ENCODE measurements at regions not wholly inside any gene's neighbourhood (a gene's known extent, or its start where the extent isn't known, plus 50 kb on each side); places are given as distances from the start of the nearest gene placed in this dataset.

DNA sequence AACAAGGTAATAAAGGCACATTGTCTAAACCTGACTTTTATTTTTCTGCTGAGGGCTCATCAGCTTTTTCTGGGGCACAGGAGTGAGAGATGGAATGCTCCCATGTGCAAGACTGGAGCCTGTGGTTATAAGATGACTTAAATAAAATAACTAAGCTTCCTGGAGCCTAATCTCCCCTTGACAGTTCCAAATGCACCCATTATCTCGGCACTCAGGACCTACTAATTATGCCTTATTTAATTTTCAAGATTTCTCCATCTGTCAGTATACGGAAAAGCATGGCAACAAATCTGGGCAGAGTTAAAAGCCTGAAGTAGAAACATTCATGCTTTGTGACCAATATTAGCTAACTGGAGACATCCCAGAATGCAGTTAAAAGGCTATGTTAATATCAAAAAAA, 416.7 kb upstream of the TEX13C start:
- Mint-ChIP-seq H3K27ac (no peak overlapping the region), H3K4me1 (ENCODE audit: low read depth) (no peaks in the 10 kb centered on the region), H3K4me3 (no peak overlapping the region), H3K9me3 (no peaks in the 10 kb centered on the region), H3K27me3 (ENCODE audit: low read depth) (no peaks in the 10 kb centered on the region), H3K36me3 (ENCODE audit: low read depth) (no peaks in the 10 kb centered on the region)

DNA sequence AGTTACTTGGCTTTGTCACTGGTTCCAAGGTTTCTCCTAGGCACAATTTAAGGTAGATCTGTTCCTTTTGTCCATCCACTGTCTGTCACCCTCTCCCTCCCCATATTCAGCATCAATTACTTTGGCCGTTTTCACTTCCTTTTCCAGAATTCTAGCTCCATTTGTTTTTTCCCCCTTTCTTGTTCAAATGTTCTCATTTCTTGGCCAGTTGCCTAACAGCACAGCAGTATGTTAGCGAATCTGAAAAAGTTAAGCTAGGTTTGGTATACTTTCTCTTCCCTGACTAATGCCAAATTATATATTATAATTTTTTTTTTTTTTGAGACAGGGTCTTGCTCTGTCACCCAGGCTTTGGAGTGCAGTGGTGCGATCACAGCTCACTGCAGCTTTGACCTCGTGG, 409.1 kb upstream of the TEX13C start:
- no peaks in the 10 kb centered on the region for H3K4me1 Mint-ChIP-seq (ENCODE audit: low read depth)
- no peaks in the 10 kb centered on the region for H3K27me3 Mint-ChIP-seq (ENCODE audit: low read depth)
- H3K9me3 Mint-ChIP-seq = no peaks in the 10 kb centered on the region
- H3K4me3 Mint-ChIP-seq = no peak overlapping the region
- no peak overlapping the region for H3K27ac Mint-ChIP-seq
- no peaks in the 10 kb centered on the region for H3K36me3 Mint-ChIP-seq (ENCODE audit: low read depth)

GRCh38 chrX:124917011-124917410, 402.7 kb upstream of the TEX13C start:
- H3K4me3 Mint-ChIP-seq = no peak overlapping the region
- H3K27me3 Mint-ChIP-seq (ENCODE audit: low read depth) = no peaks in the 10 kb centered on the region
- H3K27ac Mint-ChIP-seq = no peak overlapping the region
- no peaks in the 10 kb centered on the region for H3K9me3 Mint-ChIP-seq
- no peaks in the 10 kb centered on the region for H3K36me3 Mint-ChIP-seq (ENCODE audit: low read depth)
- H3K4me1 Mint-ChIP-seq (ENCODE audit: low read depth) = no peaks in the 10 kb centered on the region

DNA sequence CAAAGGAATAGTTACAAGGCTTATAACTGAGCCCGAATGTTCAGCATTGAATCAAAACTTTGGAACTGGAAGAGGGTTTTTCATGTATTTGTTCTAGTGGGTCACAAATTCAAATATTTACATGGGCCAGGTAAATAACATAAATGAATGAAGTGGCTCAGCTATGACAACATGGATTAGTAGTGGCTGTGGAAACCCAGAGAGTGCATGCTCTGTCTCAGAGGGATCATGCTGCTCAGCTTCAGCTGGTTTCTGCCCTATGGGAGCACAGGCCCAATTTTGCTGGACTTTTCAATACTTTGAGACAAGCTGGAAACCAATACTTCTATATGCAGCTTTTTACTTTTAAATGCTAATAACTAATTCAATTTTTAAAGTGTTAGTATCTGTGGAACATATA, 394.0 kb upstream of the TEX13C start:
- Mint-ChIP-seq H3K36me3 (ENCODE audit: low read depth) (no peaks in the 10 kb centered on the region), H3K27ac (no peak overlapping the region), H3K9me3 (no peaks in the 10 kb centered on the region), H3K4me3 (no peak overlapping the region), H3K27me3 (ENCODE audit: low read depth) (no peaks in the 10 kb centered on the region), H3K4me1 (ENCODE audit: low read depth) (no peaks in the 10 kb centered on the region)

- Mint-ChIP-seq H3K4me3 (no peak overlapping the region), H3K27me3 (ENCODE audit: low read depth) (no peaks in the 10 kb centered on the region), H3K36me3 (ENCODE audit: low read depth) (no peaks in the 10 kb centered on the region), H3K9me3 (no peaks in the 10 kb centered on the region), H3K4me1 (ENCODE audit: low read depth) (no peaks in the 10 kb centered on the region), H3K27ac (no peak overlapping the region)
Observed at GRCh38 chrX:124931241-124931640, 388.4 kb upstream of the TEX13C start.

- no peaks in the 10 kb centered on the region for H3K9me3 Mint-ChIP-seq
- H3K4me1 Mint-ChIP-seq (ENCODE audit: low read depth) = no peaks in the 10 kb centered on the region
- no peaks in the 10 kb centered on the region for H3K27me3 Mint-ChIP-seq (ENCODE audit: low read depth)
- no peak overlapping the region for H3K4me3 Mint-ChIP-seq
- no peaks in the 10 kb centered on the region for H3K36me3 Mint-ChIP-seq (ENCODE audit: low read depth)
- no peak overlapping the region for H3K27ac Mint-ChIP-seq
Observed at GRCh38 chrX:124931958-124932357, 387.7 kb upstream of the TEX13C start.

GRCh38 chrX:124938715-124939114, 381.0 kb upstream of the TEX13C start:
- Mint-ChIP-seq H3K4me3 (no peak overlapping the region), H3K36me3 (ENCODE audit: low read depth) (no peaks in the 10 kb centered on the region), H3K27ac (no peak overlapping the region), H3K4me1 (ENCODE audit: low read depth) (no peaks in the 10 kb centered on the region), H3K9me3 (no peaks in the 10 kb centered on the region), H3K27me3 (ENCODE audit: low read depth) (no peaks in the 10 kb centered on the region)

- Mint-ChIP-seq H3K9me3 (no peaks in the 10 kb centered on the region), H3K27me3 (ENCODE audit: low read depth) (no peaks in the 10 kb centered on the region), H3K27ac (no peak overlapping the region), H3K36me3 (ENCODE audit: low read depth) (no peaks in the 10 kb centered on the region), H3K4me1 (ENCODE audit: low read depth) (no peaks in the 10 kb centered on the region), H3K4me3 (no peak overlapping the region)
Observed at GRCh38 chrX:124940531-124940930, 379.1 kb upstream of the TEX13C start.

DNA sequence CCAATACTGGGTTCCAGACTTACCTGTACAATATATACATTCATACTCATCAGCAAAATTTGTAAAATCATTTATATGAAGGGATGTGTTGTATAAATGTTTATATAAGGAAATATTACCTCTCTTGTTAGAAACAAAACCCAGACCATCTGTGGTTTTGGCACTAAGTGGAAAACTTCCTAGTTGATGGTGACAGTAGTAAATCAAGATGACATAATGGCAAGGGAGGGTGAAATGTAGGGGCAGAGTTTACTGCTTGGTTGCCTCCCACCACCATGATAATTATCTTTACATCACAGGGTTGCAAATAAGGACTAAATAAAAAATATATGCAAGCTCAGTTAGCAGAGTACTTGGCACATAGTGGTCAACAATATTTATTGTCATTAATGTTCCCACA, 365.3 kb upstream of the TEX13C start:
- H3K4me1 Mint-ChIP-seq (ENCODE audit: low read depth) = no peaks in the 10 kb centered on the region
- H3K27me3 Mint-ChIP-seq (ENCODE audit: low read depth) = no peaks in the 10 kb centered on the region
- H3K27ac Mint-ChIP-seq = no peak overlapping the region
- H3K36me3 Mint-ChIP-seq (ENCODE audit: low read depth) = no peaks in the 10 kb centered on the region
- no peaks in the 10 kb centered on the region for H3K9me3 Mint-ChIP-seq
- H3K4me3 Mint-ChIP-seq = no peak overlapping the region

DNA sequence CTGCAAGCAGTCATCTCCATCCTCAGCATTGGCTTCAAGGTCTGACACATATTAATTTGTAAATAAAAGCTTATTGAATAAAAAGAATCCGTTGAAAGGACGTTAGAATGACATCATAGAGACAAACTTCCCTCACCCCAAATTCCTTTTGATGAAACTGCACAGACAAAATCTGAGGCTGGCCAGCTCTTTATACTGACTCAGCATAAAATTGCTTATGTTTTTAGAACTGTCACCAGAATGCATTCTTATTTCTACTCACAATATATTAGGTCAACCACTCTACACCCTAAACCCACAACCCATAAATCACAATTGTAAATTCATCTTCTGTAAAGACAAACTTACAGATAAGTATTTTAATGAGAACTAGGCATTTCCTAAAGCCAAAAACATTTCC, 359.2 kb upstream of the TEX13C start:
- Mint-ChIP-seq H3K36me3 (ENCODE audit: low read depth) (no peaks in the 10 kb centered on the region), H3K27me3 (ENCODE audit: low read depth) (no peaks in the 10 kb centered on the region), H3K9me3 (no peaks in the 10 kb centered on the region), H3K4me1 (ENCODE audit: low read depth) (no peaks in the 10 kb centered on the region), H3K4me3 (no peak overlapping the region), H3K27ac (no peak overlapping the region)

- no peaks in the 10 kb centered on the region for H3K9me3 Mint-ChIP-seq
- no peak within 1 kb of the TSS for H3K27ac Mint-ChIP-seq
- H3K36me3 Mint-ChIP-seq (ENCODE audit: low read depth) = no peaks in the 10 kb centered on the region
- no peak within 1 kb of the TSS for H3K4me3 Mint-ChIP-seq
- no peaks in the 10 kb centered on the region for H3K27me3 Mint-ChIP-seq (ENCODE audit: low read depth)
- no peaks in the 10 kb centered on the region for H3K4me1 Mint-ChIP-seq (ENCODE audit: low read depth)
Observed at GRCh38 chrX:124963717-124964116, 356.0 kb upstream of the TEX13C start, which contains the start of gene TENM1. Gene TENM1, minus strand, starts transcription at chrX:124963817.

GRCh38 chrX:124975456-124975855, 344.2 kb upstream of the TEX13C start:
- H3K4me3 Mint-ChIP-seq = no peak overlapping the region
- H3K36me3 Mint-ChIP-seq (ENCODE audit: low read depth) = no peaks in the 10 kb centered on the region
- no peak overlapping the region for H3K27ac Mint-ChIP-seq
- H3K4me1 Mint-ChIP-seq (ENCODE audit: low read depth) = no peaks in the 10 kb centered on the region
- H3K27me3 Mint-ChIP-seq (ENCODE audit: low read depth) = no peaks in the 10 kb centered on the region
- no peaks in the 10 kb centered on the region for H3K9me3 Mint-ChIP-seq

- H3K9me3 Mint-ChIP-seq = no peaks in the 10 kb centered on the region
- no peaks in the 10 kb centered on the region for H3K36me3 Mint-ChIP-seq (ENCODE audit: low read depth)
- H3K4me1 Mint-ChIP-seq (ENCODE audit: low read depth) = no peaks in the 10 kb centered on the region
- H3K27ac Mint-ChIP-seq = no peak overlapping the region
- no peaks in the 10 kb centered on the region for H3K27me3 Mint-ChIP-seq (ENCODE audit: low read depth)
- H3K4me3 Mint-ChIP-seq = no peak overlapping the region
Observed at GRCh38 chrX:124981420-124981819, 338.3 kb upstream of the TEX13C start.

GRCh38 chrX:124984140-124984813, 335.4 kb upstream of the TEX13C start:
- no peak overlapping the region for H3K4me3 Mint-ChIP-seq
- no peak overlapping the region for H3K27ac Mint-ChIP-seq
- no peaks in the 10 kb centered on the region for H3K9me3 Mint-ChIP-seq
- H3K27me3 Mint-ChIP-seq (ENCODE audit: low read depth) = no peaks in the 10 kb centered on the region
- H3K4me1 Mint-ChIP-seq (ENCODE audit: low read depth) = no peaks in the 10 kb centered on the region
- no peaks in the 10 kb centered on the region for H3K36me3 Mint-ChIP-seq (ENCODE audit: low read depth)

GRCh38 chrX:124986284-124986683, 333.4 kb upstream of the TEX13C start:
- Mint-ChIP-seq H3K9me3 (no peaks in the 10 kb centered on the region), H3K27ac (no peak overlapping the region), H3K4me1 (ENCODE audit: low read depth) (no peaks in the 10 kb centered on the region), H3K27me3 (ENCODE audit: low read depth) (no peaks in the 10 kb centered on the region), H3K36me3 (ENCODE audit: low read depth) (no peaks in the 10 kb centered on the region), H3K4me3 (no peak overlapping the region)

DNA sequence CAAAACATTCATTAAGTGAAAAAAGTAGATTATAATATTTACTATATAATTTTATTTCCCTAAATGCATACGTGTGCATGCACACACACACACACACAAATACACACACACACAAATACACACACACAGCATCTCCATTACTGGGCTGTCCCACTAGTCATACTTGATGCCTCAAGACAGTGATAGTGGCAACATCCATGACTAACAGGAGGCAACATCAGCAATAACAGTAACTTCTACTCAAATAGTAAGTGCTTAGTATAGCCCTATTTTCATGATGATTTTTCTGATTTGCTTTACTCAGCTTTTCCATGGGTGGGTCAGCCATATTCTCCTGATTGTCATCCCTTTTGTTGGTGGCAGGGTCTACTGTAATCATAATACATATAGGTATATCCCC, 325.9 kb upstream of the TEX13C start:
- Mint-ChIP-seq H3K4me1 (ENCODE audit: low read depth) (no peaks in the 10 kb centered on the region), H3K27me3 (ENCODE audit: low read depth) (no peaks in the 10 kb centered on the region), H3K9me3 (no peaks in the 10 kb centered on the region), H3K4me3 (no peak overlapping the region), H3K27ac (no peak overlapping the region), H3K36me3 (ENCODE audit: low read depth) (no peaks in the 10 kb centered on the region)

All from T-helper 1 cell treated with Interleukin-12 subunit alpha and Interleukin-12 subunit beta and Interleukin-4 antibody, amounts not matched to agents 30 μg/mL and 1 μg/mL, for 36 hours (primary cell).